ENCODE measurements at regions not wholly inside any gene's neighbourhood (a gene's known extent, or its start where the extent isn't known, plus 50 kb on each side); places are given as distances from the start of the nearest gene placed in this dataset.

- TF ChIP-seq CTCF (IDR thresholded peaks at IDR 0.05), result no peak
- TF ChIP-seq POLR2A (IDR thresholded peaks at IDR 0.05), result no peak
Measured at GRCh38 chr6:19160081-19160730, 677.0 kb upstream of the ID4 start.

Data from lower leg skin (tissue), 3 donors.